K562 (cell line): ENCODE measurements at regions not wholly inside any gene's neighbourhood (a gene's known extent, or its start where the extent isn't known, plus 50 kb on each side); places are given as distances from the start of the nearest gene placed in this dataset.

Experiments used
- CREM ChIP-seq: IDR thresholded peaks from 2 replicates; pipeline ENCODE4 v1.6.1; 2014; ENCODE audit warnings: antibody characterized with exemption, low read depth
- POLR2A ChIP-seq: fragments of 450-650 bp; conservative IDR thresholded peaks from 2 replicates; pipeline ENCODE4 v1.6.1; 2016
- RFX5 ChIP-seq: IDR thresholded peaks from 2 replicates; pipeline ENCODE4 v1.6.1; 2011; ENCODE audit warnings: low read depth, mild to moderate bottlenecking, improper control_type of control experiment, low read length
- SP1 ChIP-seq: sonication (generic); formaldehyde crosslinking; IDR thresholded peaks from 2 replicates; pipeline ENCODE4 v1.8.1; 2022; ENCODE audit warnings: mild to moderate bottlenecking, missing genetic modification reagents
- YY1 ChIP-seq, 3 experiments: IDR thresholded peaks; 2 replicates each; pipeline ENCODE4 v1.6.1; 2011; ENCODE audit warnings: low read length in 2 of 3, mild to moderate bottlenecking in 2 of 3, moderate library complexity in 2 of 3, borderline replicate concordance in 1 of 3, control low read depth in 1 of 3, low read depth in 1 of 3; ENCODE audit not compliant: insufficient read depth in 3 of 3, insufficient replicate concordance in 2 of 3, control insufficient read depth in 1 of 3, insufficient read length in 1 of 3; ENCODE audit errors: extremely low read depth in 1 of 3
- TF ChIP-seq, protein P1 (sequence below), 3 experiments: IDR thresholded peaks in 2 of 3; conservative IDR thresholded peaks in 1 of 3; 2 replicates each; pipeline ENCODE4 v1.5.1; 2011 to 2012; ENCODE audit warnings: low read length in 3 of 3, mild to moderate bottlenecking in 3 of 3, control low read depth in 2 of 3, improper control_type of control experiment in 1 of 3, inconsistent platforms in 1 of 3, low read depth in 1 of 3, mixed read lengths in 1 of 3, moderate library complexity in 1 of 3; ENCODE audit not compliant: insufficient read depth in 2 of 3

DNA sequence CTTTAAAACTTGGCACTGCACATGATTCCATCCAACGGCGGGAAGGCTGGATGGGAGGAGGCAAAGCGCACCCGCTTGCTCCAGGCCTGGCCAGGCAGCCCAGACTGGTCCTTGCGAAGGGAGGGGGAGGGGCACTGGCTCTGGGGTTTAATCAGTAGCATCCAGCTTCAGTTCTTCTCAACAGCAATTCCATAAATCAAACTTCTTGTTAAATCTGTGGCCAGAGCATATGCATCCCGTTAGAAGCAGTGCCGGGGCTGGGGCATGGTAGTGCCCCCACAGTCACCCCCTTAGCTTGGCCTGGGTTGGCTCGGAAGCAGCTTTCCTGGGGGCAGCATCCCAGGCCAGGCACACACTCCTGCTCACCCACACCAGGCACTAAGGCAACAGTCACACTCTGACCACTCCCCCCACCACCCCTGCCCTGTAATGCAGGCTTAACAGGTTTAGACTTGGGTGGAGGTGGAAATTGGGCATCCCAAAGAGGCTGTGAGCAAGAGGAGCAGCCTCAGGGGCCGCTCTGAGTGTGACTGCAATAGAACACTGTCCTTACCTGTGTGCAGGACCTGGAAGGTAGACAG, 94.1 kb upstream of the CASZ1 start:
- TF ChIP-seq, protein P1, sequence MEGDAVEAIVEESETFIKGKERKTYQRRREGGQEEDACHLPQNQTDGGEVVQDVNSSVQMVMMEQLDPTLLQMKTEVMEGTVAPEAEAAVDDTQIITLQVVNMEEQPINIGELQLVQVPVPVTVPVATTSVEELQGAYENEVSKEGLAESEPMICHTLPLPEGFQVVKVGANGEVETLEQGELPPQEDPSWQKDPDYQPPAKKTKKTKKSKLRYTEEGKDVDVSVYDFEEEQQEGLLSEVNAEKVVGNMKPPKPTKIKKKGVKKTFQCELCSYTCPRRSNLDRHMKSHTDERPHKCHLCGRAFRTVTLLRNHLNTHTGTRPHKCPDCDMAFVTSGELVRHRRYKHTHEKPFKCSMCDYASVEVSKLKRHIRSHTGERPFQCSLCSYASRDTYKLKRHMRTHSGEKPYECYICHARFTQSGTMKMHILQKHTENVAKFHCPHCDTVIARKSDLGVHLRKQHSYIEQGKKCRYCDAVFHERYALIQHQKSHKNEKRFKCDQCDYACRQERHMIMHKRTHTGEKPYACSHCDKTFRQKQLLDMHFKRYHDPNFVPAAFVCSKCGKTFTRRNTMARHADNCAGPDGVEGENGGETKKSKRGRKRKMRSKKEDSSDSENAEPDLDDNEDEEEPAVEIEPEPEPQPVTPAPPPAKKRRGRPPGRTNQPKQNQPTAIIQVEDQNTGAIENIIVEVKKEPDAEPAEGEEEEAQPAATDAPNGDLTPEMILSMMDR (IDR thresholded peaks at IDR 0.05 in 2 of 3, conservative IDR thresholded peaks at IDR 0.05 in 1 of 3; ENCODE audit: insufficient read depth in 2 of 3, low read depth in 1 of 3, low read length in 3 of 3): no peak
- TF ChIP-seq CREM (no peak), POLR2A (no peak), RFX5 (no peak), YY1 (IDR thresholded peaks at IDR 0.05; ENCODE audit: borderline replicate concordance in 1 of 3, control insufficient read depth in 1 of 3, extremely low read depth in 1 of 3, insufficient read depth in 3 of 3, insufficient read length in 1 of 3, insufficient replicate concordance in 2 of 3, low read depth in 1 of 3, low read length in 2 of 3) (no peak), SP1 (no peak)
